ENCODE measurements at regions not wholly inside any gene's neighbourhood (a gene's known extent, or its start where the extent isn't known, plus 50 kb on each side); places are given as distances from the start of the nearest gene placed in this dataset.

- TF ChIP-seq REST (IDR thresholded peaks at IDR 0.05; ENCODE audit: insufficient read depth in 1 of 2, low read depth in 2 of 2, low read length in 2 of 2) (no peak), POLR2AphosphoS5 (IDR thresholded peaks at IDR 0.05; ENCODE audit: low read depth, low read length) (no peak), SIN3A (IDR thresholded peaks at IDR 0.05; ENCODE audit: borderline replicate concordance, insufficient read depth, low read length) (no peak)
Measured at GRCh38 chr1:83129107-83129506, 869.8 kb downstream of the TTLL7 start.
